ENCODE measurements at regions not wholly inside any gene's neighbourhood (a gene's known extent, or its start where the extent isn't known, plus 50 kb on each side); places are given as distances from the start of the nearest gene placed in this dataset.
A peak's percentile ranks its signal among the peaks of the same experiment; 100 is the strongest.
"Not testable (repeated sequence)": the region's sequence is repeated elsewhere in the genome, so short reads cannot be mapped to it uniquely, and the experiment has no call there.

DNA sequence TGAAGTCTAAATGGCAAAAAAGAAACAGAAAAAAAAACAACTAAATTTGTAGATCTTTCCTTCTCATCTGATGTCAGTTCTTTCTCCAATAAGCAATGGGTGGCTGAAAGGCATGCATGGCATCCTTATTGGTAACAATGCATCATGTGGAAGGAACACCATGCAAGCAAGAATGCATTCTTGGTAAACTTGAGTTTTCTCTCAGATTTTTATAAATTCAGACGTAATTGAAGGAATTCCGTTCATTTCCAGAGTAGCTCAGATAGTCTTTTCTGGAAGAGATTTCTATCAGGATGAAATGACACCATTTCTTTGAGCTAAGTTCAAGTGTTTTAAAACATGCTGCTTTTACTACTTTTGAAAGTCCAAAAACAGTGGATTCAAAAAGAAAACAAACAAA lies 373.0 kb downstream of the COG6 start:
- DNase-seq: no peak

GRCh38 chr13:40031031-40031430 lies 375.6 kb downstream of the COG6 start:
- no peak for DNase-seq

DNA sequence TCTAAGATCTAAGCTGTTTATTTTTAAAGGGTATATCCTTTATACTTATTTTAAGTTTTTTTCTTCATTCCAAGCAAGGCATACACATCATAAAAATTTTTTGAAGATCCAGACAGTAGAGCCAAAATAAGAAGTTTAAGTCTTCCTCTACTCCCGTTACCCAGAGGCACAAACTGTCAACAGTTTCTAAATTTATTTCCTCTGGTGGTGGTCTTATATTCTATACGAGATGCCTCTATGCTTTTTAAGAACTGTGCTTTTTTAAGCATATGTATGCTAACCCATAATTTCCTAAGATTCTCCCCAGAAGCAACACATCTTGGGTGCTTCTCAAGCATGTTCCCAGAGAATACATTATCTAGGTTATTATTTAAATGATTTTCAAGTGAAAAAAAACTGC lies 383.6 kb downstream of the COG6 start:
- no peak for DNase-seq

- DNase-seq: no peak
Observed at GRCh38 chr13:40042991-40043390, 387.5 kb downstream of the COG6 start.

DNA sequence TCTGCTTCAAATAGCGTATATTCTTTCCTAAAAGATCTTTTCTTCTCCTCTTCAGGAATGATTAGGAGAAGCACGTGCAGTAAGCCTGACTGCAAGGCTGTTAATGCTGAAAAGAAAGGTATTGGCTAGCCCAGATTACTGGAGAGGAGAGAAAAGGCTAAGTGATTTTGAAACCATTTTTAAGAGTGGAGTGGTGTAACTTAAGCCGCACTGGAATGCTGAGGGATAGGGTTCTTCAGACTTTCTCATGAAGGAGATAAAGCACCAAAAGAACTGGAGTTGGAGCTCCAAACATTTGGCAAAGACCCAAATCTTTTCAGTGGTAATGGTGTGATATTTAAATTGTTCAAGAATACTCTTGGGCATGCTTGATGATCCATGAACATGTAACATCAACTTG lies 388.3 kb downstream of the COG6 start:
- DNase-seq: no peak

- DNase-seq: no peak
Observed at GRCh38 chr13:40047322-40047771, 391.9 kb downstream of the COG6 start.

GRCh38 chr13:40048551-40048950 lies 393.1 kb downstream of the COG6 start:
- no peak for DNase-seq

- DNase-seq: peak in 1 of 58 donors; percentile 21
Observed at GRCh38 chr13:40052954-40053353, 397.5 kb downstream of the COG6 start.

DNA sequence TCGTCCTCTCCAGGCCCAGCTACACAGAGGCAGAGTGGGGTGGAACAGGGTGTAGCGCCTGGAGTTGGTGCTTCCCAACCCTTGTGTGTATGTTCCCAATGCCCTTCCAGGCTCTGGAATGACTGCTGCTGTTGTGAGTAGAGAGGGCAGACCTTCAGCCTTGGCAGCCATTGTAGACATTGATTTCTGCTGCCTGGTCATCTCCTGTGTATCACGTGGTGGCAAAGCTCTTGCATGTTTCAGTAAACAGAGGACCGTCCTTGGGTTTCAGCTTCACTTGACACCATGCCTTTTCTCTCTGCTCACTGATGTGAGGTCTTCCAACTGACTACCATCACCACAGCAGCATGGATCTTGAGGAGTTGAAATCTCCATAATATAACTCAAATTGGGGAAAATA lies 397.9 kb downstream of the COG6 start:
- no peak for DNase-seq

- not testable (repeated sequence) for DNase-seq
Observed at GRCh38 chr13:40054422-40054821, 399.0 kb downstream of the COG6 start.

GRCh38 chr13:40056898-40057619 lies 401.6 kb downstream of the COG6 start:
- DNase-seq: no peak

DNA sequence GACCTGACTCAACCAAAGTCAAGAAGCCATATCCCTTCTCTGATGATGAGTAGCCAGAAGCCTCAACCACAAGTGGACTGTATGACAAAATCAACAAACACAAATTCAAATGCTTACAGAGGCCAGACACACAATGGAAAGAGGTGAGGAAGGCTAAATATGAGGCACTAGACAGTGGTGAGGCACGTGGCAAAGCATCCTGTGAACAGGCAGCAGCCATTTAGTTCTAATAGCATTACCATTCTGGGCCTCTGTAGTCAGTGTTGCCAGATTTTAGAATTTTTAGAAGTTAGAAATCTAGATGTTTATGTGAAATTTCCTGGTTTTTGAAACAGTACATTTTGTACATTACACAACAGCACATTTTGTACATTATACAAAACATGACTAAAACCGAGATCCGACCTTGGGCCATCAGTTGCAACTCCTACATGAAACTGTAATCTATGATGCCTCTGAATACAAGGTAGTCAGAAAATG lies 403.3 kb downstream of the COG6 start:
- no peak for DNase-seq

DNA sequence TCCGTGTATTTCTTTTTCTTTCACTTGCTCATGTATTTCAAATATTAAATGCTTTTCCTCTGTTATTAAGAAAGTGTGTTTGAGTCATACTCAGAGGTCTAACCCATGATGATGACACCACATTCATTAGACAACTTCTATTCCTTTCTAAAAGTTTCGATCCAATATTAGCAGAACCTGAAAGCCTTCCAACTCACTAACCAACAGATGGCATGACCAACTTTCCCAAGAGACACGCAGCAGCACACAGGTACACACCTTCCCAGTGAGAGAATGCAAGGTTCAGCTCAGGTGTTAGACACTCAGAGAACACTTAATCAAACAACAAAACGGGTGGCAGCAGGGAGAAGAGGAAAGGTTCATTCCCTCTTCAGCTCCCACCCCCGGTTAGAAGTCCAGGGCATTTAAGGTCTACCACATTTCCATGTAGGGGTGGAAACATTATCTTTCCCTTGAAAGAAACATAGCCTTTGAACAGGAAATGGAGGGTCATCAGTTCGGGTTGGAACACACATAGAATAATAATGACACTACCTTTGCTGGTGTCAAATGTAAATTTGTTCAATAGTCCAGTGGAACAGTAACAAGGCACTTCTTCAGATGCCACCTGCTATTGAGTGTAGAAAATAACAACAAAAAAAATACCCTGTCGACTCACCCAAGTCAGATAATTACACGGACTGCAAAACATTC lies 404.2 kb downstream of the COG6 start:
- no peak for DNase-seq

GRCh38 chr13:40060296-40061007 lies 405.0 kb downstream of the COG6 start:
- DNase-seq: peak in 48 of 58 donors; percentile 4 to 84 (median 47)

DNA sequence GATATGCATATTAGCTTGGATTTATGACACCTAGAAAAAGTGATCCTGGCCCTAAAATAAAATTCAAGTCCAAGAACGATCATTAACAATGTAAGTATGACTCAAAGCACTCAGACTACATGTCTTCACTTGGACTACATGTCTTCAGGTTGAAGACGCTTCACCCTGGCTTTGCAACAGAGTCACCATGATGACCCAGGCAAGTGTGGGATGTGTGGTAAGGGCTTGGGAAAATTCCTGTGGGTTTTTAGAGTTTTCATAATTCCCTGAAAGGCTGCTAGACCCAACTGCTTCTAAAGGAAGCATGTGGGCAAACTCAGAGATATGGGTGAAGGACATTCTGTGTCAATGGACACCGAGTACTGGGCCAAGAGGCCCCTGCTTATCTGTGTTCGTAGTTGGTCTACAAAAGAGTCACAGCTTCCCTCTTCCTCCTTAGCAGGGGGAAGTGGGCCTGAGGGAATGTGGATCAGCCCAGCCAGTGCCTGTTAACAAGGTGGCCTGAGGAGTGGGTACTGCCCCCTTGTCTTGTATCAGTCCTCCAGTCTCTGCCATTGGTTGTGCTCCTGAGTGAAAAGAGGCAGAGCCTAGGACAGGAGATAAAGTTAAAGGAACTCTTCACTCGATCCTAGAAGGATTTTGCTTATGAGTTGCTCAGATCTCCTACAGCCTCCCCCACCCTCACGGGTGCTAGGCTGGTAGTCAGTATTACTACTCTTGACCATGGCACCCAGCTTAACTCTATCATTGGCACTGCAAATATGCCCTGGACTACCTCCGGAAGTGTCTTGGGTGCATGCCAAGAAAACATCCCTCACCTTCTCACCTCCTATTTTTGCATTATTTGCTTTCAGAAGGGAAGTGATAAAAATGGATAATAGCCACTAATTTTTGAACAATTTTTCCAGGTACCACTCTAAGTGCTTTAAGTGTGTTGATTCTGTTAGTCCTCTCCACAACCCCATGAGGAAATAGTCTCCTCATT lies 406.3 kb downstream of the COG6 start:
- DNase-seq: no peak

GRCh38 chr13:40063278-40063698 lies 407.8 kb downstream of the COG6 start:
- DNase-seq: peak in 1 of 58 donors; percentile 7

DNA sequence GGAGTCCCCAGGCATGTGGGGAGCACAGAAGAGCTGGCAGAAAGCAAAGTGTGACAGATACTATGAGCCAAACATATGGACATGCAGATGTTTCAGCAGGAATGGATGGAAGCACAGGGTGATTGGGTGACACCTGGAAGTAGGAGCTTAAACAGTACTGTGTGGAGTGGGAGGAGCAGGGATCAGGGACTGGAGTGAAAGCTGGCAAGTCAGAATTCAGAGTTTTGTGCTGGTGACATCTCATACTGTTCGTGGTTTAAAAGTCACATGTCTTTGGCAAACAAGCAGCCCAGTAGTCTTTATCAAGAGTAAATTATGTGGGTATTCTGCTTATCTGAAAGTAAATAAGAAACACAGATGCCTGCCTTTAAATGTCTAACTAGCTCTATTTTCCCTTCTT lies 408.2 kb downstream of the COG6 start:
- no peak for DNase-seq

GRCh38 chr13:40064154-40065097 lies 409.0 kb downstream of the COG6 start:
- no peak for DNase-seq
